NCI-H345 treated with DMSO at 0.1 percent for 48 hours (cell line): ENCODE measurements at regions not wholly inside any gene's neighbourhood (a gene's known extent, or its start where the extent isn't known, plus 50 kb on each side); places are given as distances from the start of the nearest gene placed in this dataset.

ENCODE experiments used
- DNase-seq: peaks from one replicate; lab custom pipeline; 2025; ENCODE audit not compliant: unreplicated experiment; lab: John Stamatoyannopoulos, UW

GRCh38 chr6:87860902-87861301, 158.9 kb upstream of the AKIRIN2 start:
- no peak for DNase-seq

- no peak for DNase-seq
These were observed 156.4 kb upstream of the AKIRIN2 start for GRCh38 chr6:87858440-87858839.

GRCh38 chr6:87851674-87852299, 149.8 kb upstream of the AKIRIN2 start:
- DNase-seq, result no peak

DNA sequence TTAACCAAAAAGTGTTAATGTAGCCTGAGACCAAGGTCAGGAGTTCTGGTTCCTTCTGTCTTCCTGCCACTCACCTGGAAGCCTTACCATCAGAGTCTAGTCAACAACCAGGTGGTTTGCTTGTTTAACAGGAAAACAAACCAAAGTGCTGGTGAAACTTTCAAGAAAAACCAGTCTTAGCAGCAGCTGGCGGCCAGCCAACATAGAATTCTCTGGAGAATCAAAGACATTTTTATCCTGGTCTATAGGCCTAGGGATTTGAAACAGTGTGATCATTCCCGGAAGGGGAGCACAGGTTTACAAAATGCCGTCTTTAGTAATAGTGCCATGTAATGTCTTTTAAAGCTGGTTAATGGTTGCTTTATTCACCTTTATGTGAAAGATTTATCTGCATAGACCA, 146.6 kb upstream of the AKIRIN2 start:
- no peak for DNase-seq

- DNase-seq, result no peak
These were observed 145.8 kb upstream of the AKIRIN2 start for GRCh38 chr6:87847830-87848210.

- no peak for DNase-seq
These were observed 145.2 kb upstream of the AKIRIN2 start for GRCh38 chr6:87847135-87847829.

GRCh38 chr6:87846434-87846833, 144.4 kb upstream of the AKIRIN2 start:
- no peak for DNase-seq

DNA sequence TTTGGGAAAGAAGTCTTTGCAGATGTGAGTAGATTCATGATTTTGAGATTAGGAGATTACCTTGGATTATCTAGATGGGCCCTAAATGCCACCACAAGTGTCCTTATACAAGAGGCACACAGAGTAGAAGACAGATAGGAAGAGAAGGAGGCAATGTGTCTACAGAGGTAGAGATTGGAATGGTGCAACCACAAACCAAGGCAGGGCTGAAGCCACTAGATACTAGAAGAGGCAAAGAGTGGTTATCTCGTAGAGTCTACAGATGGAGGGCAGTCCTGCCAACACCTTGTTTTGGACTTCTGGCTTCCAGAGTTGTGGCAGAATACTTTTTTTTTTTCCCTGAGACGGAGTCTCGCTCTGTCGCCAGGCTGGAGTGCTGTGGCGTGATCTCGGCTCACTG, 138.3 kb upstream of the AKIRIN2 start:
- no peak for DNase-seq

DNA sequence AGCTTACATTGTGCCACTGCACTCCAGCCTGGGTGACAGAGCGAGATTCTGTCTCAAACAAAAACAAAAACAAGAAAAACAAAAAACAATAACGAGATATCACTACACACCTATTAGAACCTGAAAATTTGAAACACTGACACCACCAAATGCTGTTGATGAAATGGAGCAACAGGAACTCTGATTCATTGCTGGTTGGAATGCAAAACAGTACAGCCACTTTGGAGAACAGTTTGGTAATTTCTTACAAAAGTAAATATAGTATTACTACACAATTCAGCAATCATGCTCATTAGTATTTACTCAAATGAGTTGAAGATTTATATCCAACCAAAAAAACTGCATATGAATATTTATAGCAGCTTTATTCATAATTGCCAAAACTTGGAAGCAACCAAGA, 135.8 kb upstream of the AKIRIN2 start:
- no peak for DNase-seq

DNA sequence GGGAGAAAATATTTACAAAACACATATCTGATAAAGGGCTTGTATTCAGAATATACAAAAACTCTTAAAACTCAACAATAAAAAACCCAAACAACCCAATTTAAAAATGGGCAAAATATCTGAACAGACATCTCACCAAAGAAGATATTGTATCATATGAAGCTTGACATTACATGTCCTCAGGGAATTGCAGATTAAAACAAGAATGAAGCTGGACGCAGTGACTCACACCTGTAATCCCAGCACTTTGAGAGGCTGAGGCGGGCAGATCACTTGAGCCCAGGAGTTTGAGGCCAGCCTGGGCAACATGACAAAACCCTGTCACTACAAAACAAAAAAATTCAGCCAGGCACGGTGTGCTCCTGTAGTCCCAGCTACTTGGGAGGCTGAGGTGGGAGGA, 135.4 kb upstream of the AKIRIN2 start:
- DNase-seq, result no peak

DNA sequence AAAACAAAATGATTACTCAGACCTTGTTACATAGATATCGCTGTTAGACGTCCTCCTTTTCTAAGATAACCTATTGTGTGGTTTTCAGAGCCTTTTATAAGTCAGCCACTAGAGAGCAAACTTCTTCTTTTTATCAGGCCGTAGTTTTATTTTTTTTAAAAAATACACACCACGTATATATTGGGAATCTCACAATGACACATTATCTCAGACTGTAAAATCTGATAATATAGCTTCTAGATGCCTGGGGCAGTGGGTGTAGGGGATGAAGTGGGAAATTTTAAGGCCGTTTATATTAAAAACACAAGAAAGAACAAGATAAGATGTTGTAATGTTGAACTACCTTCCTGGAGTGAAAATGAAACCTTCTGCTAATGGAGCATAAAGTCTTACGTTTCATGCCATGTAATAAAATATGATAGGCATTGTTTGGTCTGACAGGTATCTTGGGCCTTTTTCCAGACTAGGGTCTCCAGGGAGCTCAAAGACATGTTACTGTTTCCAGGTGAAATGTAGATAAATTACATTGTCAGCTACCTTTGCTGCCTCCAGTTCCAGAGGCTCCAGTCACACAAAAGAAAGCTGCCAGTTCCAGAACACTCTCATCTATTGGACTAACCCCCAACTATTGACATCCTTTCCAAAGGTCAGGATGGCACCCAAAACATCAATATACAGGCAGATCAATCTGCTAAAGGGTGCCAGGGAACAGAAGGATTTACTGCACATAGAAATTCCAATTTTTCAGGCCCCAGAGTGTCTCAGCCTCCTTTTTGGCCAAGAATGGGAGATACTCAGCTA, 130.2 kb upstream of the AKIRIN2 start:
- peak; percentile 11 for DNase-seq

DNA sequence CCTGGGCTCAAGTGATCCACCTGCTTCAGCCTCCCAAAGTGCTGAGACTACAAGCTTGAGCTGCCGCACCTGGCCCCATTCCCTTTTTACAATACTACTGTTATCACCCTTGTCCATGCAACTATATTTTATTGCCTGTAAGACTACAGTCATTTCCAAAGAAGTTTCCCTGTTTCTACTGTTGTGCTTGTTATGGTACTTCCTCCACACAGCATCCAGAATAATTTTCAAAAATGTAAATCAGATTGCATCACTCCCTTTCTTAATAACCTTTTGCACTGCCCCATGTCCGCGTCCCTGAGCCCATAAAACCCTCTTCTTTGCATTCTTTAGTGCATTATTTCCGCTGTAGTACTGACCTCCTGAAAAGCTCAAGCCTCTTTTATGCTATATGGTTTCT, 128.9 kb upstream of the AKIRIN2 start:
- no peak for DNase-seq

DNA sequence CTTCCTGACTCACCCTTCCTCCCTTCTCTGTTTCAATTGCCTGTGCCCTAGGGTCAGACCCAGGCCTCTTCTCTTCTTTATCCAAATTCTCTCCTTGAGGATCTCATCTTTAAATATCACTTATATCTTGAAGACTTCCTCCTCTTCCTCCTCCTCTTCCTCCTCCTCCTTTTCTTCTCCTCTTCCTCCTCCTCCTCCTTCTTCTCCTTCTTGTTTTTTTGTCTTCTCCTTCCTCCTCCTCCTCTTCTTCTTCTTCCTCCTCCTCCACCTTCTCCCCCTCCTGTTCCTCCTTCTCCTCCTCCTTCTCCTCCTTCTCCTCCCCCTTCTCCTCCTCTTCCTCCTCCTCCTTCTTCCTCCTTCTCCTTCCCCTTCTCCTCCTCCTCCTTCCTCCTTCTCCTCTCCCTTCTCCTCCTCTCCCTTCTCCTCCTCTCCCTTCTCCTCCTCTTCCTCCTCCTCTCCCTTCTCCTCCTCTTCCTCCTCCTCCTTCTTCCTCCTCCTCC, 127.6 kb upstream of the AKIRIN2 start:
- DNase-seq, result no peak

GRCh38 chr6:87828044-87828443, 126.0 kb upstream of the AKIRIN2 start:
- no peak for DNase-seq

- no peak for DNase-seq
These were observed 125.3 kb upstream of the AKIRIN2 start for GRCh38 chr6:87827346-87827745.

- DNase-seq, result no peak
These were observed 124.4 kb upstream of the AKIRIN2 start for GRCh38 chr6:87826424-87826823.

DNA sequence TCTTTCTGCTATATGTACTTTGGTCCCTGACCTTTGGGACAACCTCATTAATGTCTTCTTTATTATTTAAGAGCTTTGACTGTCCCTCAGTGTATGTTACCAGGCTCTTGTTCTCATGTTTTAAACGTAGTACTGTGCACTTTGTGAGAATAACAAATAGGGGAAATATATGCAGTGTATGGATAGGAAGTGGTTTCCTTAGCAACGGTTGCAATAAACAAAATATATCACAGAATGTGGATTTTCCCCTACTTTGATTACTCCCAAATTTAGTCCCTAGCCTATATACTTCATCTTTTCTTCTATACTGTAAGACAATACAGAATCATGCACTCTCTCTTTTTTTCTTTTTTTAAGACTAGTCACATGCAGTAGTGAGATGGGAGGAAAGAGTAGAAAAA, 123.8 kb upstream of the AKIRIN2 start:
- no peak for DNase-seq

GRCh38 chr6:87824958-87825491, 123.0 kb upstream of the AKIRIN2 start:
- DNase-seq, result no peak

GRCh38 chr6:87822011-87822410, 120.0 kb upstream of the AKIRIN2 start:
- DNase-seq, result no peak

DNA sequence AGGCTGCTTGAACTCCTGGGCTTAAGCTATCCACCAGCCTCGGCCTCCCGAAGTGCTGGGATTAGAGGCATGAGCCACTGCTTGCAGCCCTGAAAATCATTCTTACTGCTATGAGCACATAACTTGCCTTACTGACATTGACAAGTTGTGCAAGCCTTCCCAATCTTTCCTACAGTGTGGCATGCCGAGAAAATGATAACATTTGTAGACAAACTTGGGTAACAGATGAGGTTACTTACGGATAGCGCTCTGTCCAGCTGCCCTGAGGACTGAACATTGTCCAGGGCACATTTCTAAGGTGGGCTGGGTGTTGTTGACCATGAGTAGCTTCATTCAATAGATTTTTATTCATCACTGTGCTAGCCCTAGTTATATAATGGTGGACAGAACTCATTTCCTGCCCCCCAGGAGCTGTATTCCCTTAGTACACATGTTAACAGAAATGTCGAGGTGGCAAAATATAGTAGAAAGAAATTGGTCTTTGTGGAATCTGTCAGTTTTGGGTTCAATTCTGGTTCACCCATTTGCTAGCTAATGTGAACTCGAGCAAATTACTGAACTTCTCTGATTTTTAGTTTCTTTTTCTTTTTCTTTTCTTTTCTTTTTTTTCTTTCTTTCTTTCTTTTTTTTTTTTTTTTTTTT, 118.4 kb upstream of the AKIRIN2 start:
- DNase-seq, result no peak

- DNase-seq, result no peak
These were observed 115.2 kb upstream of the AKIRIN2 start for GRCh38 chr6:87817183-87817582.
